ENCODE measurements at regions not wholly inside any gene's neighbourhood (a gene's known extent, or its start where the extent isn't known, plus 50 kb on each side); places are given as distances from the start of the nearest gene placed in this dataset.

- no peak overlapping the region for H3K4me3 ChIP-seq
- no peak for TF ChIP-seq CTCF (IDR thresholded peaks at IDR 0.05)
- H3K36me3 ChIP-seq: no peaks in the 10 kb centered on the region
- H3K9me3 ChIP-seq: no peaks in the 10 kb centered on the region
- H3K4me1 ChIP-seq: no peaks in the 10 kb centered on the region
- no peaks in the 10 kb centered on the region for H3K27me3 ChIP-seq
- DNase-seq: no peak
- intact Hi-C loops (cut with DNase I; ENCODE audit: low total_unique reads): no loop called here
- H3K27ac ChIP-seq: no peak overlapping the region
Observed at GRCh38 chr21:23101111-23101510, 2102.9 kb downstream of the NCAM2 start.

GRCh38 chr21:23108533-23108932, 2110.3 kb downstream of the NCAM2 start:
- no peak for TF ChIP-seq CTCF (IDR thresholded peaks at IDR 0.05)
- intact Hi-C loops (cut with DNase I; ENCODE audit: low total_unique reads): no loop called here
- no peak overlapping the region for H3K27ac ChIP-seq

GRCh38 chr21:23111070-23111600, 2112.9 kb downstream of the NCAM2 start:
- Histone ChIP-seq H3K4me1 (no peaks in the 10 kb centered on the region), H3K4me3 (no peak overlapping the region), H3K9me3 (no peaks in the 10 kb centered on the region), H3K27ac (no peak overlapping the region), H3K27me3 (no peaks in the 10 kb centered on the region), H3K36me3 (no peaks in the 10 kb centered on the region)
- intact Hi-C loops (cut with DNase I; ENCODE audit: low total_unique reads): no loop called here
- no peak for TF ChIP-seq CTCF (IDR thresholded peaks at IDR 0.05)
- DNase-seq: no peak

More at GRCh38 chr21:23108533-23108932, 2110.3 kb downstream of the NCAM2 start:
- Histone ChIP-seq H3K27me3 (no peaks in the 10 kb centered on the region), H3K9me3 (no peaks in the 10 kb centered on the region), H3K4me3 (no peak overlapping the region), H3K36me3 (no peaks in the 10 kb centered on the region), H3K4me1 (no peaks in the 10 kb centered on the region)
- DNase-seq: no peak

GRCh38 chr21:23119491-23119890, 2121.3 kb downstream of the NCAM2 start:
- no peaks in the 10 kb centered on the region for H3K4me1 ChIP-seq
- H3K4me3 ChIP-seq: no peak overlapping the region
- H3K36me3 ChIP-seq: no peaks in the 10 kb centered on the region
- DNase-seq: no peak
- no peak overlapping the region for H3K27ac ChIP-seq
- intact Hi-C loops (cut with DNase I; ENCODE audit: low total_unique reads): no loop called here
- no peak for TF ChIP-seq CTCF (IDR thresholded peaks at IDR 0.05)
- H3K27me3 ChIP-seq: no peaks in the 10 kb centered on the region
- H3K9me3 ChIP-seq: no peaks in the 10 kb centered on the region

- no peak for TF ChIP-seq CTCF (IDR thresholded peaks at IDR 0.05)
- Histone ChIP-seq H3K27ac (no peak overlapping the region), H3K4me1 (no peaks in the 10 kb centered on the region), H3K4me3 (no peak overlapping the region), H3K27me3 (no peaks in the 10 kb centered on the region), H3K36me3 (no peaks in the 10 kb centered on the region), H3K9me3 (no peaks in the 10 kb centered on the region)
- no peak for DNase-seq
- intact Hi-C loops (cut with DNase I; ENCODE audit: low total_unique reads): no loop called here
Observed at GRCh38 chr21:23127973-23128372, 2129.8 kb downstream of the NCAM2 start.

GRCh38 chr21:23130308-23130707, 2132.1 kb downstream of the NCAM2 start:
- no peak for DNase-seq
- H3K27me3 ChIP-seq: no peaks in the 10 kb centered on the region
- no peak overlapping the region for H3K4me3 ChIP-seq
- no peak overlapping the region for H3K27ac ChIP-seq
- no peaks in the 10 kb centered on the region for H3K9me3 ChIP-seq
- no peaks in the 10 kb centered on the region for H3K4me1 ChIP-seq
- no peak for TF ChIP-seq CTCF (IDR thresholded peaks at IDR 0.05)
- H3K36me3 ChIP-seq: no peaks in the 10 kb centered on the region
- intact Hi-C loops (cut with DNase I; ENCODE audit: low total_unique reads): no loop called here

Measured in tibial artery (tissue), 4 donors.